Astrocyte of the spinal cord (primary cell): ENCODE measurements at regions not wholly inside any gene's neighbourhood (a gene's known extent, or its start where the extent isn't known, plus 50 kb on each side); places are given as distances from the start of the nearest gene placed in this dataset.

Source experiments
- DNase-seq: peaks from one replicate; pipeline ENCODE4 v3.0.0; 2011; ENCODE audit warnings: low read depth, low spot score
- H3K4me3 ChIP-seq: 2 replicates; pipeline ENCODE4 v1.5.1; 2011; ENCODE audit warnings: low read depth, mild to moderate bottlenecking, low read length, moderate library complexity
- CTCF ChIP-seq: IDR thresholded peaks from 2 replicates; pipeline ENCODE4 v1.5.1; 2012; ENCODE audit warnings: low read depth, mild to moderate bottlenecking, low read length, inconsistent platforms
- in situ Hi-C: cut with HindIII; loops from 2 replicates; pipeline ENCODE4 v1.10.0; 2017; ENCODE audit warnings: low sequenced_read_pairs

DNA sequence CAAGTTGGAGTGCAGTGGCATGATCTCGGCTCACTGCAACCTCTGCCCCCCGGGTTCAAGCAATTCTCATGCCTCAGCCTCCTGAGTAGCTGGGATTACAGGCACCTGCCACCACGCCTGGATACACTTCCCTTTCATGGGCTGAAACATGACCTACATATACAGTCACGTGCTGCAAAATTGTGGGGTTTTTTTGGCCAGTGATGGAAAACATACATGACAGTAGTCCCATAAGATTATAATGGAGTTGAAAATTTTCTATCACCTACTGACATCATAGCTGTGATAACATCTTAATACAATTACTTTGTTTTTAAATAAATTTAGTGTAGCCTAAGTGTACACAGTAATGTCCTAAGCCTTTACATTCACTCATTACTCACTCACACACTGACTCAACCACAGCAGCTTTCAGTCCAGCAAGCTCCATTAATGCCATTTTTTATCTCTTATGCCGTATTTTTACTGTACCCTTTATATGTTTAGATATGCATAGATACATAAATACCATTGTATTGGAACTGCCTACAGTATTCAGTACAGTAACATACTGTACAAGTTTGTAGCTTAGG, 79.9 kb upstream of the TMEM196 start:
- no peak for DNase-seq
- TF ChIP-seq CTCF, result no peak
- no peak overlapping the region for H3K4me3 ChIP-seq
- in situ Hi-C loops, result no loop called here

GRCh38 chr7:19852192-19852591, 78.8 kb upstream of the TMEM196 start:
- in situ Hi-C loops, result no loop called here
- no peak for DNase-seq
- no peak for TF ChIP-seq CTCF
- no peak overlapping the region for H3K4me3 ChIP-seq

GRCh38 chr7:19851504-19851903, 78.1 kb upstream of the TMEM196 start:
- no peak for DNase-seq
- H3K4me3 ChIP-seq, result no peak overlapping the region
- in situ Hi-C loops, result no loop called here
- no peak for TF ChIP-seq CTCF

DNA sequence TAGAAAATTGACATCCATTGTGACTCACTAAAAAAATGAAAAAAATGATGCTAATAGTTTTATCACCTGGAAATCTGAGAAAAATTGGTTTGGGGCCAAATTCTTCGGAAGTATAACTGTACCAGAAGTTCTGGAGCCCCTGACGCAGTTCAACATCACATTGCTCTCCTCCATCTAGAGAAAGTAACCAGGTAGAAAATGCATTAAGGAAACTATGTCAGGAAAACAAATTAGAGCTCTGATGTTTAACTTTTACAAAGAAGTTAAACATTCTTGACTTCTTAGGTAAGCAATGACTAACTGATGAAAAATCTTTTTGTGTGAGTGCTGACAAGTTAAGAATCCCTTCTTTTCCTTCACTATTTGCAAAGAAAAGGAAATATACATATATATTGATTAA, 61.1 kb upstream of the TMEM196 start:
- H3K4me3 ChIP-seq, result no peak overlapping the region
- TF ChIP-seq CTCF, result no peak
- in situ Hi-C loops, result no loop called here
- DNase-seq, result no peak

DNA sequence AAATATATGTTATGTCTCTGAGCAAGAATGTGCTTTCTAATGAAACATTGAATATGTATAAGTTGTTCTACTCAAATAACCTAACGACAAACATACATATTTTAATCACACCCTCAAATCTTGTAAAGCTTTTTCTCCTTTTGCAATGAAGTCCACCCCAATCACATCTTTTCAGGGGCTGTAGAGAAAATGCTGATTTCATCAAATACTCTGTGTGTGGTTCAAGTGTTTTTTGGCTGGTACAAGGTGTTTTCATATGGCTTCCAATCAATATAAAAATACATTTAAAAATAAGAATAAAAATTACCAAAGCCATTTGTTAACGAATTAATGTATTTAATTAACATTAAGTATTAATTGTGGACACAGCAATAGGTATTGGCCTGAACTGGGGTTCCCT, 57.2 kb upstream of the TMEM196 start:
- TF ChIP-seq CTCF, result no peak
- DNase-seq, result no peak
- in situ Hi-C loops, result no loop called here
- H3K4me3 ChIP-seq, result no peak overlapping the region
